T-helper 17 cell (primary cell): ENCODE measurements at regions not wholly inside any gene's neighbourhood (a gene's known extent, or its start where the extent isn't known, plus 50 kb on each side); places are given as distances from the start of the nearest gene placed in this dataset.
"Not testable (repeated sequence)": the region's sequence is repeated elsewhere in the genome, so short reads cannot be mapped to it uniquely, and the experiment has no call there.

Experiments used
- ATAC-seq: fragments of 150-1000 bp; cut with Tn5 transposase; 2 replicates; pipeline ENCODE4 v1.10.0; 2021; ENCODE audit warnings: mild to moderate bottlenecking, moderate library complexity
- DNase-seq, 3 donors: peaks; one replicate each; pipeline versions ENCODE4 v3.0.0 to v3.0.0-alpha.2; 2020 to 2021
- H3K9me3 ChIP-seq: one replicate; pipeline ENCODE4 v1.7.0; 2013; ENCODE audit warnings: low read length, mild to moderate bottlenecking; ENCODE audit not compliant: control insufficient read depth, poor library complexity, severe bottlenecking
- H3K27ac Mint-ChIP-seq: one replicate; pipeline ENCODE4 v1.8.0; 2022; ENCODE audit warnings: mild to moderate bottlenecking, moderate library complexity, mixed read lengths
- H3K27me3 Mint-ChIP-seq: one replicate; pipeline ENCODE4 v1.8.0; 2022; ENCODE audit warnings: mixed read lengths
- H3K36me3 Mint-ChIP-seq: one replicate; pipeline ENCODE4 v1.8.0; 2022; ENCODE audit warnings: low read depth, mixed read lengths
- H3K4me1 Mint-ChIP-seq: one replicate; pipeline ENCODE4 v1.8.0; 2022; ENCODE audit warnings: mild to moderate bottlenecking, mixed read lengths
- H3K4me3 Mint-ChIP-seq: one replicate; pipeline ENCODE4 v1.8.0; 2022; ENCODE audit warnings: mild to moderate bottlenecking, moderate library complexity, mixed read lengths

DNA sequence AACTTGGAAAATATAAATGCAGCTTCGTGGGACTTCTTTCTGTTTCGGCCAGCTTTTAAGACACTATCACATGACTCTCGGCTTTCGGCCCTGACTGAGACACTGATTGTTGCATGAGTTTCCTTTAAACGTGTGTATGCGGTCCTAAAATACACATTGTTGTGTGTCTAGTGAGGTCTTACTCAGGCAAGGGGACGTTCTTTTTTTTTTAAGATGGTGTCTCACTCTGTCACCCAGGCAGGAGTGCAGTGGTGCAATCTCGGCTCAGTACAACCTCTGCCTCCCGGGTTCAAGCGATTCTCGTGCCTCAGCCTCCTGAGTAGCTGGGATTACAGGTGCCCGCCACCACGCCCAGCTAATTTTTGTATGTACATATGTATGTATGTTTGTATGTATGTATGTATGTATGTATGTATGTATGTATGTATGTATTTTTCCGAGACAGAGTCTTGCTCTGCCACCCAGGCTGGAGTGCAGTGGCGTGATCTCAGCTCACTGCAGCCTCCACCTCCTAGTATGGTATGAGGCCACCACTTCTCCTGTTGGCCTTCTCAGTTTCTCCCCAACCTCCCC, 63.2 kb upstream of the PHLPP1 start:
- not testable (repeated sequence) for H3K9me3 ChIP-seq, H3K4me1 Mint-ChIP-seq, H3K4me3 Mint-ChIP-seq, H3K27ac Mint-ChIP-seq, H3K36me3 Mint-ChIP-seq, DNase-seq, ATAC-seq
- H3K27me3 Mint-ChIP-seq = peaks cover 31% of the 10 kb centered on the region

DNA sequence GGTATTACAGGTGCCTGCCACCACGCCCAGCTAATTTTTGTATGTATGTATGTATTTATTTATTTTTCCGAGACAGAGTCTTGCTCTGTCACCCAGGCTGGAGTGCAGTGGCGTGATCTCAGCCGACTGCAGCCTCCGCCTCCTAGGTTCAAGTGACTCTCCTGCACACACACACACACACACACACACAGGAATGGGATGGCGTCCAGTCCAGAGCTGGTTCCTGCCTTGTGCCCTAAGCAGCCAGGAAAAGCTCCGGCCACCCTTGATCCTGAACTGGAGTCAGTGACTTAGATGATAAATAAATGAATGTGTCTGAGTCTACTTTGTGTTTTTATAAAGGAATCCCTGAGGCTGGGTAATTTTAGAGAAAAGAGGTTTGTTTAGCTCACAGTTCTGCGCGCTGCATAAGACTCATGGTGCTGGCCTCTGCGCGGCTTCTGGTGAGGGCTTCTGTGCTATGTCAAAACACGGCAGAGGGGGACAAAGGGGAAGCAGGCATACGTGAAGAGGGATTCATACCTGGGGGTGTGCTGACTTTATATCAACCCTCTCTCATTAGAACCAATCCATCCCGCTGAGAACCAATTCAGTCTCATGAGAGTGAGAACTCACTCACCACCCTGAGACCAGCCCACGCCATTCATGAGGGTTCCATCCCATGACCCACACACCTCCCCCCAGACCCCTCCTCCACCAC, 59.7 kb upstream of the PHLPP1 start:
- Mint-ChIP-seq H3K4me1 (peaks cover 3% of the 10 kb centered on the region), H3K27ac (no peak overlapping the region), H3K36me3 (no peaks in the 10 kb centered on the region), H3K27me3 (peaks cover 23% of the 10 kb centered on the region), H3K4me3 (no peak overlapping the region)
- ATAC-seq (no peak), DNase-seq (no peak)
- H3K9me3 ChIP-seq = no peaks in the 10 kb centered on the region

DNA sequence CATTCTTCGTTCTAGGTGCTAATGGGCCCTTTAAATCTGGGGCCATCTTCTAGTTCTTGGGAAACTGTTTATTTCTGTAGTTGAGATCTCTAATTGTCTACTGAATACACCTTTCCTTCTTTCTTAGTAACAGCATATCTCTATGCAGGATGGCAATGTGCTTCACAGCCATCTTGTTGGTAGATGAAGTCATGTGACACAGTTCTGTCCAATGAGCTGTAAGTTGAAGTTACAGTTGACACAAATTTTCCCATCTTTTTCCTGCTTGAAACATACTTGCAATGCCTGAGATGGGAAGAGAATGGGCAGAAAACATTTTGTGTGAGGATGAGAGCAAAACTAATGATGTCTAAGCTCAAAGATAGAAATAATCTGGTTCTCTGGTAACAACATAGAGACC, 57.3 kb upstream of the PHLPP1 start:
- no peak for DNase-seq
- H3K27ac Mint-ChIP-seq = no peak overlapping the region
- H3K36me3 Mint-ChIP-seq = no peaks in the 10 kb centered on the region
- H3K27me3 Mint-ChIP-seq = peaks cover 20% of the 10 kb centered on the region
- no peak for ATAC-seq
- no peaks in the 10 kb centered on the region for H3K4me1 Mint-ChIP-seq
- H3K9me3 ChIP-seq = no peaks in the 10 kb centered on the region
- no peak overlapping the region for H3K4me3 Mint-ChIP-seq

DNA sequence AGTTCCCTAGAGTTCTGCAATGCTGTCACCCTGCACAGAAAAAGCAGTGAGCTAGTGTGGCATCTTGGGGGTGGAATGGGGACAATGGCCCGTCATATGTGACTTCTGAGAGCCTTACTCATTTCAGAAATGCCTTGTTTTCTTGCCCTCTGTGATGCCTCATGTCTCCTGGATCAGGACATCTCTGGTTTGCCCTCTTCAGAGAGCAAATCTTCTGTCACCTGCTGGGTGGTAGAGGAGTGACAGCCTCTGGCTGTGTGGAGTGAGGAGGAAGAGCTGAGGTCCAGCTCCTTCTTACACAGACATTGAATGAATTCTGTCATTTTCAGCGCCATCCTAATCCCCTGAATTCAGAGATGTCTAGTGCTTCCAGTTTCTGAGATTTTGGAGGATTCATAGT, 55.6 kb upstream of the PHLPP1 start:
- no peaks in the 10 kb centered on the region for H3K9me3 ChIP-seq
- Mint-ChIP-seq H3K36me3 (no peaks in the 10 kb centered on the region), H3K4me1 (no peaks in the 10 kb centered on the region), H3K4me3 (no peak overlapping the region), H3K27ac (no peak overlapping the region), H3K27me3 (peaks cover 17% of the 10 kb centered on the region)
- DNase-seq (no peak), ATAC-seq (no peak)

DNA sequence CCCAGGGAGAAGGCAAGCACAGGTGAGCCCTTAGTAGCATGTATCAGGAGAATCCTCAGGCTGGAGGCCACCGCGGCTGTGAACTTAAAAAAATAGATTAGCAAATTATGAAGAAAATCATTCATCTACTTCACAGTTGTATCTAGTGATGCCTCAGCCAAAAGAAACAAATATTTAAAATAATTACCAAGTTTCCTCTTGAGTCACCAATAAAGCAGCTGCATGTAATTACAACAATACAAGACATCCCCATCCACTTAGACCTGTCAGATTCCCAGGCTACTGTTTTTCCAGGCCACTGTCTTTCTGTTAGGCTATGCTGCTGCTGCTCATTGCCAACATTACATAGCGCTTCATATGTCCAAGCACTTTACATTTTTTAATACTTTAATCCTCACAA, 54.6 kb upstream of the PHLPP1 start:
- no peak for ATAC-seq
- Mint-ChIP-seq H3K27ac (no peak overlapping the region), H3K36me3 (no peaks in the 10 kb centered on the region)

DNA sequence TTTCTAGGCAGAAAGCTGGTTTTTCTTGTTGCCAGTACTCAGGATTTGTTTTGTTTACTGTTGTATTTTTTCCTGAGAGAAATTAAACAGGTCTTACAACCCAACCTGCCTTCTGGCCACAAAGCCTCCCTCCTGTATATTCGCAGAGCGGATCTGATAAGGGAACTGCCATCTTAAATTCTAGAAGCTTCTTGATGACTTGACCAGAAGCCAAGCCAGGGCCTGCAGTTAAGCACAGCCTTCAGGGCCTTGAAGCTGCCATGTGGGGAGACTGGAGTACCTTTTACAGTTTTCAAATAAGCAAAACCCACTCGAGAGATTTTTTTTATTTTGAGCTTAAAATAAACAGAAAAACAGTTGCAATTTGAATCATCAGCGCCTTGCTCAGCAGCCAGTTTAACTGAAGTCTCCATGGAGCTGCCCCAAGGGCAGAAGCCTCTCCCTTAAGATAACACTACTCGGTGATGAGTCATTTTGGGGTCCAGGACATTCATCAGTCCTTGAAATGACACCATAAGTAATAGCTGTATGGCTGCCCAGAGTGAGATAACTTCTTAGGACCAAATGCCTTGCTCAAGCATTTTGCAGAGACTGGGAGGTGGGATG, 51.5 kb upstream of the PHLPP1 start:
- ATAC-seq = no peak
- H3K4me3 Mint-ChIP-seq = no peak overlapping the region
- no peaks in the 10 kb centered on the region for H3K4me1 Mint-ChIP-seq
- no peaks in the 10 kb centered on the region for H3K9me3 ChIP-seq
- DNase-seq = no peak
- H3K27me3 Mint-ChIP-seq = peaks cover 11% of the 10 kb centered on the region
- H3K27ac Mint-ChIP-seq = no peak overlapping the region
- no peaks in the 10 kb centered on the region for H3K36me3 Mint-ChIP-seq

More for the DNA sequence above, 54.6 kb upstream of the PHLPP1 start:
- H3K9me3 ChIP-seq = no peaks in the 10 kb centered on the region
- Mint-ChIP-seq H3K4me3 (no peak overlapping the region), H3K27me3 (peaks cover 15% of the 10 kb centered on the region), H3K4me1 (no peaks in the 10 kb centered on the region)
- no peak for DNase-seq

DNA sequence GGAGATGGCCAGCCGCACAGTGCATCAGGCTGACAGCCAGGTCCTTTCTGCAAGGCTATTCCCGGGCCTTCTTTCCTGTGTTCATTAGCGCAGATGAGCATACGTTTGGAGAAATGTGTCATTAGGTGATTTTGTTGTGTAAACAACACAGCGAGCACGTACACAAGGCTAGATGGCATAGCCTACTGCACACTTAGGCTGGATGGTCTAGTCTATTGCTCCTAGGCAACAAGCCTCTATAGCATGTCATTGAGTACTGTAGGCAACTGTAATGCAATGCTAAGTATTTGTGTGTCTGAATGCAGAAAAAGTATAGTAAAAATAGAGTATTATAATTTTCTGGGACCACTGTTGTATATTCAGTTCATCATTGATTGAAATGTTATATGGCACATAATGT, 50.9 kb upstream of the PHLPP1 start:
- Mint-ChIP-seq H3K27ac (no peak overlapping the region), H3K4me3 (no peak overlapping the region), H3K4me1 (peaks cover under 1% of the 10 kb centered on the region), H3K36me3 (no peaks in the 10 kb centered on the region), H3K27me3 (peaks cover 11% of the 10 kb centered on the region)
- H3K9me3 ChIP-seq = no peaks in the 10 kb centered on the region
- DNase-seq (no peak), ATAC-seq (no peak)

DNA sequence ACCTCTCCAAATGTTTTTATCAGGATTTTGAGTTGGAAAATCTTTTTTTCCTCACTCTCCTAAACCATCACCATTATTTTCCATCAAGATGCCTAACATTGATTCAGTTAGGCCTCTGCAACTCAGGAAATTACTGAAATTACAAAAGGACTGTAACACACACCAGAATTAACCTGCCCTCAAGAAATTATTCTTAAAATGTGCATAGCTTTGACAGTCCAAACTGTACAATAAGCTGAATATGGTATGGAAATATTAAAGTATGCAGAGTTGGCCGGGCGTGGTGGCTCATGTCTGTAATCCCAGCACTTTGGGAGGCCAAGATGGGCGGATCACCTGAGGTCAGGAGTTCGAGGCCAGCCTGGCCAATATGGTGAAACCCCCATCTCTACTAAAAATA, 50.2 kb upstream of the PHLPP1 start:
- Mint-ChIP-seq H3K36me3 (no peaks in the 10 kb centered on the region), H3K4me1 (peaks cover 2% of the 10 kb centered on the region), H3K27ac (no peak overlapping the region), H3K27me3 (peaks cover 11% of the 10 kb centered on the region), H3K4me3 (no peak overlapping the region)
- H3K9me3 ChIP-seq = no peaks in the 10 kb centered on the region
- ATAC-seq (no peak), DNase-seq (no peak)
